ENCODE measurements at regions not wholly inside any gene's neighbourhood (a gene's known extent, or its start where the extent isn't known, plus 50 kb on each side); places are given as distances from the start of the nearest gene placed in this dataset.
"Not testable (repeated sequence)": the region's sequence is repeated elsewhere in the genome, so short reads cannot be mapped to it uniquely, and the experiment has no call there.

- POLR2A ChIA-PET: no interaction called here
- Mint-ChIP-seq H3K27me3 (no peaks in the 10 kb centered on the region), H3K27ac (no peak overlapping the region), H3K4me1 (no peaks in the 10 kb centered on the region), H3K9me3 (peaks cover 28% of the 10 kb centered on the region), H3K4me3 (no peak overlapping the region), H3K36me3 (ENCODE audit: low read depth) (no peaks in the 10 kb centered on the region)
- CTCF ChIA-PET: no interaction called here
- no peak for DNase-seq
Observed at GRCh38 chr3:21017115-21017852, 733.7 kb downstream of the ZNF385D start.

- POLR2A ChIA-PET: no interaction called here
- Mint-ChIP-seq H3K9me3 (peaks cover 30% of the 10 kb centered on the region), H3K27ac (no peak overlapping the region), H3K27me3 (no peaks in the 10 kb centered on the region), H3K4me1 (no peaks in the 10 kb centered on the region), H3K36me3 (ENCODE audit: low read depth) (no peaks in the 10 kb centered on the region), H3K4me3 (no peak overlapping the region)
- DNase-seq: no peak
- CTCF ChIA-PET: no interaction called here
Observed at GRCh38 chr3:21013566-21013965, 737.4 kb downstream of the ZNF385D start.

- H3K27me3 Mint-ChIP-seq: no peaks in the 10 kb centered on the region
- ChIA-PET POLR2A (no interaction called here), CTCF (no interaction called here)
- H3K4me1 Mint-ChIP-seq: no peaks in the 10 kb centered on the region
- DNase-seq: no peak
- H3K36me3 Mint-ChIP-seq (ENCODE audit: low read depth): no peaks in the 10 kb centered on the region
- H3K9me3 Mint-ChIP-seq: no peaks in the 10 kb centered on the region
- no peak overlapping the region for H3K27ac Mint-ChIP-seq
- H3K4me3 Mint-ChIP-seq: no peak overlapping the region
Observed at GRCh38 chr3:20999661-21000060, 751.3 kb downstream of the ZNF385D start.

- Mint-ChIP-seq H3K27ac (no peak overlapping the region), H3K36me3 (ENCODE audit: low read depth) (no peaks in the 10 kb centered on the region), H3K4me3 (no peak overlapping the region), H3K4me1 (no peaks in the 10 kb centered on the region), H3K9me3 (peaks cover 2% of the 10 kb centered on the region), H3K27me3 (no peaks in the 10 kb centered on the region)
- no peak for DNase-seq
- ChIA-PET CTCF (no interaction called here), POLR2A (no interaction called here)
Observed at GRCh38 chr3:20997183-20997582, 753.8 kb downstream of the ZNF385D start.

GRCh38 chr3:20990896-20991295 is 760.1 kb downstream of the ZNF385D start:
- Mint-ChIP-seq H3K27ac (no peak overlapping the region), H3K9me3 (peaks cover 7% of the 10 kb centered on the region), H3K4me1 (no peaks in the 10 kb centered on the region), H3K27me3 (no peaks in the 10 kb centered on the region), H3K36me3 (ENCODE audit: low read depth) (no peaks in the 10 kb centered on the region), H3K4me3 (no peak overlapping the region)
- POLR2A ChIA-PET: no interaction called here
- no peak for DNase-seq
- CTCF ChIA-PET: no interaction called here

- H3K9me3 Mint-ChIP-seq; POLR2A ChIA-PET; H3K36me3 Mint-ChIP-seq (ENCODE audit: low read depth); CTCF ChIA-PET; DNase-seq; H3K27me3 Mint-ChIP-seq; H3K27ac Mint-ChIP-seq; H3K4me3 Mint-ChIP-seq; H3K4me1 Mint-ChIP-seq: not testable (repeated sequence)
Observed at GRCh38 chr3:20989653-20990052, 761.4 kb downstream of the ZNF385D start.

- no peaks in the 10 kb centered on the region for H3K27me3 Mint-ChIP-seq
- H3K4me3 Mint-ChIP-seq: no peak overlapping the region
- no peak overlapping the region for H3K27ac Mint-ChIP-seq
- peaks cover 5% of the 10 kb centered on the region for H3K9me3 Mint-ChIP-seq
- CTCF ChIA-PET: no interaction called here
- no peaks in the 10 kb centered on the region for H3K36me3 Mint-ChIP-seq (ENCODE audit: low read depth)
- no peak for DNase-seq
- POLR2A ChIA-PET: no interaction called here
- no peaks in the 10 kb centered on the region for H3K4me1 Mint-ChIP-seq
Observed at GRCh38 chr3:20984594-20985205, 766.3 kb downstream of the ZNF385D start.

- no peak for DNase-seq
- no peaks in the 10 kb centered on the region for H3K27me3 Mint-ChIP-seq
- CTCF ChIA-PET: no interaction called here
- no peak overlapping the region for H3K27ac Mint-ChIP-seq
- peaks cover 18% of the 10 kb centered on the region for H3K9me3 Mint-ChIP-seq
- POLR2A ChIA-PET: no interaction called here
- no peaks in the 10 kb centered on the region for H3K36me3 Mint-ChIP-seq (ENCODE audit: low read depth)
- no peaks in the 10 kb centered on the region for H3K4me1 Mint-ChIP-seq
- H3K4me3 Mint-ChIP-seq: no peak overlapping the region
Observed at GRCh38 chr3:20975188-20975651, 775.8 kb downstream of the ZNF385D start.

GRCh38 chr3:20974396-20974795 is 776.6 kb downstream of the ZNF385D start:
- Mint-ChIP-seq H3K36me3 (ENCODE audit: low read depth) (no peaks in the 10 kb centered on the region), H3K27ac (no peak overlapping the region), H3K4me3 (no peak overlapping the region), H3K4me1 (no peaks in the 10 kb centered on the region), H3K27me3 (no peaks in the 10 kb centered on the region), H3K9me3 (peaks cover 24% of the 10 kb centered on the region)
- CTCF ChIA-PET: no interaction called here
- no peak for DNase-seq
- POLR2A ChIA-PET: no interaction called here

GRCh38 chr3:20970807-20971206 is 780.2 kb downstream of the ZNF385D start:
- POLR2A ChIA-PET, H3K4me3 Mint-ChIP-seq: not testable (repeated sequence)
- H3K9me3 Mint-ChIP-seq: peaks cover 34% of the 10 kb centered on the region

GRCh38 chr3:20967485-20967884 is 781.5 kb upstream of the SGO1 start:
- H3K36me3 Mint-ChIP-seq (ENCODE audit: low read depth); CTCF ChIA-PET; H3K4me3 Mint-ChIP-seq; POLR2A ChIA-PET; DNase-seq; H3K27ac Mint-ChIP-seq; H3K27me3 Mint-ChIP-seq; H3K4me1 Mint-ChIP-seq: not testable (repeated sequence)
- H3K9me3 Mint-ChIP-seq: peaks cover 34% of the 10 kb centered on the region

More at GRCh38 chr3:20970807-20971206, 780.2 kb downstream of the ZNF385D start:
- CTCF ChIA-PET; DNase-seq; H3K27me3 Mint-ChIP-seq; H3K27ac Mint-ChIP-seq; H3K4me1 Mint-ChIP-seq; H3K36me3 Mint-ChIP-seq (ENCODE audit: low read depth): not testable (repeated sequence)

- Mint-ChIP-seq H3K4me1 (no peaks in the 10 kb centered on the region), H3K9me3 (peaks cover 4% of the 10 kb centered on the region), H3K36me3 (ENCODE audit: low read depth) (no peaks in the 10 kb centered on the region), H3K4me3 (no peak overlapping the region), H3K27me3 (no peaks in the 10 kb centered on the region), H3K27ac (no peak overlapping the region)
- DNase-seq: no peak
- ChIA-PET CTCF (no interaction called here), POLR2A (no interaction called here)
Observed at GRCh38 chr3:20958161-20958560, 772.2 kb upstream of the SGO1 start.

- CTCF ChIA-PET: no interaction called here
- POLR2A ChIA-PET: no interaction called here
- Mint-ChIP-seq H3K4me1 (no peaks in the 10 kb centered on the region), H3K27me3 (no peaks in the 10 kb centered on the region), H3K36me3 (ENCODE audit: low read depth) (no peaks in the 10 kb centered on the region), H3K4me3 (no peak overlapping the region), H3K27ac (no peak overlapping the region), H3K9me3 (peaks cover 9% of the 10 kb centered on the region)
- no peak for DNase-seq
Observed at GRCh38 chr3:20945892-20946291, 759.9 kb upstream of the SGO1 start.

- CTCF ChIA-PET: no interaction called here
- H3K4me1 Mint-ChIP-seq: no peaks in the 10 kb centered on the region
- no peak overlapping the region for H3K27ac Mint-ChIP-seq
- H3K4me3 Mint-ChIP-seq: no peak overlapping the region
- no peaks in the 10 kb centered on the region for H3K36me3 Mint-ChIP-seq (ENCODE audit: low read depth)
- no peak for DNase-seq
- H3K27me3 Mint-ChIP-seq: no peaks in the 10 kb centered on the region
- H3K9me3 Mint-ChIP-seq: peaks cover 14% of the 10 kb centered on the region
- POLR2A ChIA-PET: no interaction called here
Observed at GRCh38 chr3:20935791-20936190, 749.8 kb upstream of the SGO1 start.

Measured in activated CD4-positive, alpha-beta memory T cell treated with anti-CD3 and anti-CD28 coated beads, Interleukin-2, amount 10 ng/mL, durations not matched to agents 7 days and 5 days (primary cell).